ENCODE measurements at regions not wholly inside any gene's neighbourhood (a gene's known extent, or its start where the extent isn't known, plus 50 kb on each side); places are given as distances from the start of the nearest gene placed in this dataset.

- TF ChIP-seq CTCF (IDR thresholded peaks at IDR 0.05; ENCODE audit: borderline replicate concordance, extremely low read depth, low read length, poor library complexity, severe bottlenecking), result no peak
- Histone ChIP-seq H3K9ac (ENCODE audit: low read depth, low read length) (no peak overlapping the region), H2AFZ (ENCODE audit: low read depth, low read length) (no peak overlapping the region), H3K36me3 (ENCODE audit: insufficient read depth, low read length) (no peaks in the 10 kb centered on the region), H3K27me3 (ENCODE audit: insufficient read depth, low read length, poor library complexity) (peaks cover 3% of the 10 kb centered on the region), H3K79me2 (ENCODE audit: insufficient read depth, low read length) (no peaks in the 10 kb centered on the region), H3K4me3 (ENCODE audit: low read depth in 1 of 2, low read length in 2 of 2) (no peak overlapping the region), H4K20me1 (ENCODE audit: insufficient read depth, low read length) (no peaks in the 10 kb centered on the region), H3K4me2 (ENCODE audit: insufficient read depth, low read length) (no peak overlapping the region), H3K4me1 (ENCODE audit: insufficient read depth, low read length) (no peaks in the 10 kb centered on the region), H3K27ac (ENCODE audit: low read length) (no peak overlapping the region), H3K9me3 (ENCODE audit: insufficient read depth, low read length, severe bottlenecking) (no peaks in the 10 kb centered on the region)
- ATAC-seq (ENCODE audit: insufficient read depth, low read depth), result no peak
- no peak for DNase-seq
Observed at GRCh38 chr6:138657065-138657425, 116.5 kb upstream of the CCDC28A start.

GRCh38 chr6:138659998-138660397, 113.6 kb upstream of the CCDC28A start:
- Histone ChIP-seq H3K4me3 (ENCODE audit: low read depth in 1 of 2, low read length in 2 of 2) (no peak overlapping the region), H3K9ac (ENCODE audit: low read depth, low read length) (no peak overlapping the region), H3K4me1 (ENCODE audit: insufficient read depth, low read length) (no peaks in the 10 kb centered on the region), H3K27ac (ENCODE audit: low read length) (no peak overlapping the region), H3K36me3 (ENCODE audit: insufficient read depth, low read length) (no peaks in the 10 kb centered on the region), H4K20me1 (ENCODE audit: insufficient read depth, low read length) (no peaks in the 10 kb centered on the region), H3K27me3 (ENCODE audit: insufficient read depth, low read length, poor library complexity) (peaks cover 3% of the 10 kb centered on the region), H3K79me2 (ENCODE audit: insufficient read depth, low read length) (no peaks in the 10 kb centered on the region), H3K4me2 (ENCODE audit: insufficient read depth, low read length) (no peak overlapping the region), H2AFZ (ENCODE audit: low read depth, low read length) (no peak overlapping the region), H3K9me3 (ENCODE audit: insufficient read depth, low read length, severe bottlenecking) (no peaks in the 10 kb centered on the region)
- TF ChIP-seq CTCF (IDR thresholded peaks at IDR 0.05; ENCODE audit: borderline replicate concordance, extremely low read depth, low read length, poor library complexity, severe bottlenecking) (no peak), EZH2 (IDR thresholded peaks at IDR 0.05; ENCODE audit: borderline replicate concordance, low read depth, low read length, severe bottlenecking) (no peak)
- DNase-seq, result no peak
- no peak for ATAC-seq (ENCODE audit: insufficient read depth, low read depth)

- H3K9ac ChIP-seq (ENCODE audit: low read depth, low read length), result no peak overlapping the region
- no peaks in the 10 kb centered on the region for H4K20me1 ChIP-seq (ENCODE audit: insufficient read depth, low read length)
- no peak overlapping the region for H3K4me3 ChIP-seq (ENCODE audit: low read depth in 1 of 2, low read length in 2 of 2)
- H3K4me1 ChIP-seq (ENCODE audit: insufficient read depth, low read length), result no peaks in the 10 kb centered on the region
- no peaks in the 10 kb centered on the region for H3K36me3 ChIP-seq (ENCODE audit: insufficient read depth, low read length)
- H3K27ac ChIP-seq (ENCODE audit: low read length), result no peak overlapping the region
- TF ChIP-seq CTCF (IDR thresholded peaks at IDR 0.05; ENCODE audit: borderline replicate concordance, extremely low read depth, low read length, poor library complexity, severe bottlenecking) (no peak), EZH2 (IDR thresholded peaks at IDR 0.05; ENCODE audit: borderline replicate concordance, low read depth, low read length, severe bottlenecking) (no peak)
- no peak overlapping the region for H3K4me2 ChIP-seq (ENCODE audit: insufficient read depth, low read length)
- DNase-seq (no peak), ATAC-seq (ENCODE audit: insufficient read depth, low read depth) (no peak)
- no peaks in the 10 kb centered on the region for H3K79me2 ChIP-seq (ENCODE audit: insufficient read depth, low read length)
- H3K27me3 ChIP-seq (ENCODE audit: insufficient read depth, low read length, poor library complexity), result peaks cover 2% of the 10 kb centered on the region
- H2AFZ ChIP-seq (ENCODE audit: low read depth, low read length), result no peak overlapping the region
- no peaks in the 10 kb centered on the region for H3K9me3 ChIP-seq (ENCODE audit: insufficient read depth, low read length, severe bottlenecking)
Observed at GRCh38 chr6:138662471-138662870, 111.1 kb upstream of the CCDC28A start.

- H2AFZ ChIP-seq (ENCODE audit: low read depth, low read length), result no peak overlapping the region
- TF ChIP-seq CTCF (IDR thresholded peaks at IDR 0.05; ENCODE audit: borderline replicate concordance, extremely low read depth, low read length, poor library complexity, severe bottlenecking) (no peak), EZH2 (IDR thresholded peaks at IDR 0.05; ENCODE audit: borderline replicate concordance, low read depth, low read length, severe bottlenecking) (no peak)
- no peak overlapping the region for H3K9ac ChIP-seq (ENCODE audit: low read depth, low read length)
- no peaks in the 10 kb centered on the region for H3K79me2 ChIP-seq (ENCODE audit: insufficient read depth, low read length)
- no peak for ATAC-seq (ENCODE audit: insufficient read depth, low read depth)
- H3K4me1 ChIP-seq (ENCODE audit: insufficient read depth, low read length), result no peaks in the 10 kb centered on the region
- no peak overlapping the region for H3K4me2 ChIP-seq (ENCODE audit: insufficient read depth, low read length)
- no peak for DNase-seq
- H3K4me3 ChIP-seq (ENCODE audit: low read depth in 1 of 2, low read length in 2 of 2), result no peak overlapping the region
- H4K20me1 ChIP-seq (ENCODE audit: insufficient read depth, low read length), result no peaks in the 10 kb centered on the region
- no peak overlapping the region for H3K27ac ChIP-seq (ENCODE audit: low read length)
- peaks cover 2% of the 10 kb centered on the region for H3K27me3 ChIP-seq (ENCODE audit: insufficient read depth, low read length, poor library complexity)
- H3K36me3 ChIP-seq (ENCODE audit: insufficient read depth, low read length), result no peaks in the 10 kb centered on the region
- H3K9me3 ChIP-seq (ENCODE audit: insufficient read depth, low read length, severe bottlenecking), result no peaks in the 10 kb centered on the region
Observed at GRCh38 chr6:138663892-138664291, 109.7 kb upstream of the CCDC28A start.

Measured in DND-41 (cell line).